ENCODE measurements at regions not wholly inside any gene's neighbourhood (a gene's known extent, or its start where the extent isn't known, plus 50 kb on each side); places are given as distances from the start of the nearest gene placed in this dataset.

- TF ChIP-seq, protein P1, sequence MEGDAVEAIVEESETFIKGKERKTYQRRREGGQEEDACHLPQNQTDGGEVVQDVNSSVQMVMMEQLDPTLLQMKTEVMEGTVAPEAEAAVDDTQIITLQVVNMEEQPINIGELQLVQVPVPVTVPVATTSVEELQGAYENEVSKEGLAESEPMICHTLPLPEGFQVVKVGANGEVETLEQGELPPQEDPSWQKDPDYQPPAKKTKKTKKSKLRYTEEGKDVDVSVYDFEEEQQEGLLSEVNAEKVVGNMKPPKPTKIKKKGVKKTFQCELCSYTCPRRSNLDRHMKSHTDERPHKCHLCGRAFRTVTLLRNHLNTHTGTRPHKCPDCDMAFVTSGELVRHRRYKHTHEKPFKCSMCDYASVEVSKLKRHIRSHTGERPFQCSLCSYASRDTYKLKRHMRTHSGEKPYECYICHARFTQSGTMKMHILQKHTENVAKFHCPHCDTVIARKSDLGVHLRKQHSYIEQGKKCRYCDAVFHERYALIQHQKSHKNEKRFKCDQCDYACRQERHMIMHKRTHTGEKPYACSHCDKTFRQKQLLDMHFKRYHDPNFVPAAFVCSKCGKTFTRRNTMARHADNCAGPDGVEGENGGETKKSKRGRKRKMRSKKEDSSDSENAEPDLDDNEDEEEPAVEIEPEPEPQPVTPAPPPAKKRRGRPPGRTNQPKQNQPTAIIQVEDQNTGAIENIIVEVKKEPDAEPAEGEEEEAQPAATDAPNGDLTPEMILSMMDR (IDR thresholded peaks at IDR 0.05; ENCODE audit: insufficient read depth, low read depth, low read length, missing control alignments), result no peak
- H3K4me3 ChIP-seq (ENCODE audit: low read depth, low read length), result no peak overlapping the region
- DNase-seq (ENCODE audit: low read depth), result no peak
These were observed 239.0 kb downstream of the EIPR1 start for GRCh38 chr2:3138621-3139020.

DNA sequence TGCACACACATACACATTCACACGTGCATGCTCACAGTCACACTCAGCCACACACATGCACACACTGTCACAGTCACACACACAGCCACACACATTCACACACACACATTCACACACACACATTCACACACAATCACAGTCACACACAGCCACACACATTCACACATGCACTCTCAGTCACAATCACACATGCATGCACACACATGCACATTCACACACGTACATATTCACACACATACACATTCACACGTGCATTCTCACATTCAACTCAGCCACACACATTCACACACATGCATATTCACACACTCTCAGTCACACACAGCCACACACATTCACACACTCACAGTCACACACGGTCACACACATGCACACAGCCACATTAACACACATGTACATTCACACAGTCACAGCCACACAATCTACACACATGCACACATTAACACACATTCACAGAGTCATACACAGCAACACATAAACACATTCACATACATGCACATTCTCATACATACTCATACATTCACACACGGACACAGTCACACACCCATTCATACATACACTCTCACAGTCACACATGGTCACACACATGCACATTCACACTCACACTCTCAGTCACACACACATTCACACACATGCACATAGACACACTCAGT, 239.8 kb downstream of the EIPR1 start:
- no peak for DNase-seq (ENCODE audit: low read depth)
- no peak overlapping the region for H3K4me3 ChIP-seq (ENCODE audit: low read depth, low read length)
- TF ChIP-seq, protein P1 (IDR thresholded peaks at IDR 0.05; ENCODE audit: insufficient read depth, low read depth, low read length, missing control alignments), result no peak

- DNase-seq (ENCODE audit: low read depth), result no peak
- no peak overlapping the region for H3K4me3 ChIP-seq (ENCODE audit: low read depth, low read length)
- TF ChIP-seq, protein P1 (IDR thresholded peaks at IDR 0.05; ENCODE audit: insufficient read depth, low read depth, low read length, missing control alignments), result no peak
These were observed 241.9 kb downstream of the EIPR1 start for GRCh38 chr2:3135676-3136075.

DNA sequence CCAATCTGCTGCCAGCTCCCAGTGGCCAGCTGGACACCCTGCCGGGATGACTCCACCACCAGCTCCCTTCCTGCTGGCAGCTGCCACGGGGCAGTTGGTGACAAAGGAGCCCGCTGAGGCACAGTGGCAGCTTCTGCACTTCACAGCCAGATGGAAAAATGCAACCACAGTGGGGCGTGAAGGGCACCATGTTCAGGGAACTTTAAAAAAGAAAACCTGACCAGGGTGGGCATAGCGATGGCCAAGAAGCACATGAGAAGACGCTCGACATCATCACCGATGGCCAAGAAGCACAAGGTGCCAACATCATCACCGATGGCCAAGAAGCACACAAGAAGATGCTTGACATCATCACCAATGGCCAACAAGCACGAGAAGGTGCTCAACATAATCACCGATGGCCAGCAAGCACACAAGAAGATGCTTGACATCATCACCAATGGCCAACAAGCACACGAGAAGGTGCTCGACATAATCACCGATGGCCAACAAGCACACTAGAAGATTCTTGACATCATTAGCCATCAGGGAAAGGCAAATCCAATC, 243.5 kb downstream of the EIPR1 start:
- DNase-seq (ENCODE audit: low read depth), result no peak
- TF ChIP-seq, protein P1 (IDR thresholded peaks at IDR 0.05; ENCODE audit: insufficient read depth, low read depth, low read length, missing control alignments), result no peak
- no peak overlapping the region for H3K4me3 ChIP-seq (ENCODE audit: low read depth, low read length)

DNA sequence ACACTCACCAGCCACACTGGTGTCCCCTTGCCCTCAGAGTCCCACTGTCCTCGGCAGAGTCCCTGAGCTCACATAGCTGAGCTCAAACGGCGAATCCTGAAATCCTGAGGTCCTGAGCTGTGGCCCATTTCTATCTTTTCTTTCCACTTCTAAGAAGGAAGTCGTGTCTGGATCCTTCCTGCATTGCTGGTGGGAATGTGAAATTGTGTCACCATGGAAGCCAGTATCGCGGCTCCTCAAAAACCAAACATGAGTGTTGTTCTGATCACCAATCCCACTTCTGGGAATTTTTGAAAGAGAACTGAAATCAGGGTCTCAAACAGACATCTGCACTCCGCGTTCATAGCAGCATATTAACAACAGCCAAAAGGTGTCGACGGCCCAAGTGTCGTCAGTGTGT, 244.7 kb downstream of the EIPR1 start:
- no peak for DNase-seq (ENCODE audit: low read depth)
- TF ChIP-seq, protein P1 (IDR thresholded peaks at IDR 0.05; ENCODE audit: insufficient read depth, low read depth, low read length, missing control alignments), result no peak
- H3K4me3 ChIP-seq (ENCODE audit: low read depth, low read length), result no peak overlapping the region

GRCh38 chr2:3132466-3132865, 245.2 kb downstream of the EIPR1 start:
- TF ChIP-seq, protein P1 (IDR thresholded peaks at IDR 0.05; ENCODE audit: insufficient read depth, low read depth, low read length, missing control alignments), result no peak
- DNase-seq (ENCODE audit: low read depth), result no peak
- no peak overlapping the region for H3K4me3 ChIP-seq (ENCODE audit: low read depth, low read length)
